ENCODE measurements at regions not wholly inside any gene's neighbourhood (a gene's known extent, or its start where the extent isn't known, plus 50 kb on each side); places are given as distances from the start of the nearest gene placed in this dataset.
"Not testable (repeated sequence)": the region's sequence is repeated elsewhere in the genome, so short reads cannot be mapped to it uniquely, and the experiment has no call there.

- DNase-seq: peak; percentile 55 to 60
These were observed 157.5 kb upstream of the ATF7IP start for GRCh38 chr12:14207905-14208551.

GRCh38 chr12:14211947-14212387 is 153.5 kb upstream of the ATF7IP start:
- no peak for DNase-seq

- DNase-seq: no peak
These were observed 151.9 kb upstream of the ATF7IP start for GRCh38 chr12:14213542-14213941.

DNA sequence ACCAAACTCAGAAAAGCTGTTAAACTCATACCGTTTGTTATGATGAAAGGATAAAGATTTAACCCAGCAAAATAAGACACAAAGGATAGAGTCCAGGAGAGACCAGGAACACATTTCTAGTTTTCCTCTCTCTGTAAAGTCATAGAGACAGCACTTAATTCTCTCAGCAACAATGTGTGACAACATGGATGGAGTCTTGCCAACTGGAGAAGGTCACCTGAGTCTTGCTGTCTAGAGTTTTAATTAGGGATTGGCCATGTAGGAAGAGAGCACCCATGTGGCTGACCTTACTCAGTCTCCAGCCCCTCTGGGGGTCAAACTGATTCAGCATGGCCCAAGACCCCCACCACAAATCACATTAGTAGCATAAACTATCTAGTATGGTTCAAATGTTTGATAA is 151.0 kb upstream of the ATF7IP start:
- DNase-seq: no peak

GRCh38 chr12:14215949-14216348 is 149.5 kb upstream of the ATF7IP start:
- not testable (repeated sequence) for DNase-seq

GRCh38 chr12:14216405-14217294 is 148.8 kb upstream of the ATF7IP start:
- DNase-seq: no peak

- DNase-seq: no peak
These were observed 146.3 kb upstream of the ATF7IP start for GRCh38 chr12:14219156-14219555.

DNA sequence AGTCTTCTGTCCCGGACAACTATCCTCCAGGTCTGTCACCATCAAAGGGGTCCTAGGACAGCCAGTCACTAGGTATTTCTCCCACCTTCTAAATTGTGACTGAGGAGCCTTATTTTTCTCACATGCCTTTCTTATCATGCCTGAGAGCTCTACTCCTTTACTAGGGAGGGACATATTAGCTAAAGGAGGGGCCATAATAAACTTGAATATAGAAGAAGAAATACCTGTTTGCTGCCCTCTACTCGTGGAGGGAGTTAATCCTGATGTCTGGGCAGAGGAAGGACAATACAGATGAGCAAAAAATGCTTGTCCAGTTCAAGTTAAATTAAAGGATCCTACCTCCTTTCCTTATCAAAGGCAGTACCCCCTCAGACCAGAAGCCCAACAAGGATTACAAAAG is 145.8 kb upstream of the ATF7IP start:
- not testable (repeated sequence) for DNase-seq

DNA sequence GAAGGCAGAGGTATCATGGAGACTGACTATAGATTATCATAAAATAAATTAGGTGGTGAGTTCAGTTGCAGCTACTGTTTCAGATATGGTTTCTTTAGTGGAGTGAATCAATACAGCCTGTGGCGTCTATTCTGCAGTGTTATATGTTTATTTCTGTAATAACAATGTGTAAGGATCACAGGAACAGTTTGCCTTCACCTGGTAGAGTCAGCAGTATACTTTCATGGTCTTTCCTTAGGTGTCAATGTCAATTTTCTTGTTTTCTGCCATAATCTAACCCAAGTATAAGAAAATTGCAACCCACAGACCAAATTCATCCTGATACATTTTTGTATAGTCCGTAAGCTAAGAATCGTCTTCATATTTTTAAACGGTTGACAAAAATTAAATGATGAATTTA is 140.4 kb upstream of the ATF7IP start:
- no peak for DNase-seq

DNA sequence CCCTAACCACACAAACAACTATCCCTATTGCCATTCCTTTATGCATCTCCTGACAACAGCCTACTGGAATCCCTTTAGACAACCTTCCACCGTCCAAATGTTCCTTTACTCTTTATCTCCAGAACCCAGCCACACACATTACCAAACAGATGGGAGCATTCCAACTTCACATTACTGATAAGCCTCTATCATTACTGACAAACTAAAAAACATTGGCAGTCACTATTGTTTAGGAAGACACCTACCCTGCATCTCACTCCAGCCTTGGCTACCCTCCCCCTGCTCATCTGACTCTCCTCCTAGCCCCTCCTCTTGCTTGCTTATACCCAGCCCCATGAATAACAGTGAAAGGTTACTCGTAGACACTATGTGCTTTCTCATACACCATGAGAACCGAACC is 130.3 kb upstream of the ATF7IP start:
- DNase-seq: not testable (repeated sequence)

DNA sequence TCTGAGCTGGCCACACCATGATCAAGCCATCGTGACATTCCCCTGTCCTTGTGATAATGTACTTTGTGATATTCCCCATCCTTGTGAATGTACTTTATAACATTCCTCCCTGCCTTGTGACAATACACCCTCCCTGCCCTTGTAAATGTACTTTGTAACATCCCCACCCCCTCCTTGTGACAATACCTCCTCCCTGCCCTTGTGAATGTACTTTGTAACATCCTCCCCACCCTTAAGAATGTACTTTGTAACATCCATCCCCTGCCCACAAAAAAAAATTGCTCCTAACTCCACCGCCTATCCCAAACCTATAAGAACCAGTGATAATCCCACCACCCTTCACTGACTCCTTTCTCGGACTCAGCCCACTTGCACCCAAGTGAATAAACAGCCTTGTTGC is 128.8 kb upstream of the ATF7IP start:
- DNase-seq: not testable (repeated sequence)

- no peak for DNase-seq
These were observed 127.2 kb upstream of the ATF7IP start for GRCh38 chr12:14238221-14238792.

- DNase-seq: no peak
These were observed 126.0 kb upstream of the ATF7IP start for GRCh38 chr12:14239350-14239934.

- no peak for DNase-seq
These were observed 125.3 kb upstream of the ATF7IP start for GRCh38 chr12:14239935-14240872.

DNA sequence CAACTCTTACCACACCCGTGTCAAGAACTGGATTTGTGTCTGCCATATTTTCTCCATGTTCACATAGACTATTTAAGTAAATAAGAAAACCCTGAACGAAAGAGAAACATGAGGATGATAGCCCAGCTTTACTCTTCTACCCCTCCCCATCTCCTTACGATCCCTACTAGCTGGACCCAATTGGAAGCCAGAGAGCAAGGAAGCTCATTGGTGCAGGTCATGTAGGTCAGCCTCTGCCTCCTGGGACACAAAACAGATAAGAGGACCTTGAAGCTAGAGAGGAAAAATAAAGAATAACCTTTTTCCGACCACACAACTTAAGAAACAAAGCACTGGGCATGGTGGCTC is 124.6 kb upstream of the ATF7IP start:
- DNase-seq: no peak

GRCh38 chr12:14242825-14243224 is 122.7 kb upstream of the ATF7IP start:
- not testable (repeated sequence) for DNase-seq

DNA sequence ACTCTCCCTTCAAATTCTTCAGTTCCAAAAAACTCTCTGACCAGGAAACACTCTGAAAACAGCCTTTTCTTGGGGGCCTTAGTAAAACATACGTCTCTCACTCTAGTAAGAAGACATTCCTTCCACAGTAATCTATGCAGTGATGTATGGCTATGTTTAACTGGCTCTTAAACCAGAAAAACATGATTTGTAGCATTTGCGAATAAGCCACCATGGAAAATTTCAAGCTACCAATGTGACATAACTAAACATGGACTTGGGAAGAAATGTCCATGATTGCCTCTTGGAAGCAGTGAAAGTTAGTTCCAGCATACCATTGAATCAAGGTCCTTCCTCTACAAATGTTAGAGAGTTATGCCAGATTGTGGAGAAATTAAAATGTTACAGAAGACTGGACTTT is 121.5 kb upstream of the ATF7IP start:
- no peak for DNase-seq

DNA sequence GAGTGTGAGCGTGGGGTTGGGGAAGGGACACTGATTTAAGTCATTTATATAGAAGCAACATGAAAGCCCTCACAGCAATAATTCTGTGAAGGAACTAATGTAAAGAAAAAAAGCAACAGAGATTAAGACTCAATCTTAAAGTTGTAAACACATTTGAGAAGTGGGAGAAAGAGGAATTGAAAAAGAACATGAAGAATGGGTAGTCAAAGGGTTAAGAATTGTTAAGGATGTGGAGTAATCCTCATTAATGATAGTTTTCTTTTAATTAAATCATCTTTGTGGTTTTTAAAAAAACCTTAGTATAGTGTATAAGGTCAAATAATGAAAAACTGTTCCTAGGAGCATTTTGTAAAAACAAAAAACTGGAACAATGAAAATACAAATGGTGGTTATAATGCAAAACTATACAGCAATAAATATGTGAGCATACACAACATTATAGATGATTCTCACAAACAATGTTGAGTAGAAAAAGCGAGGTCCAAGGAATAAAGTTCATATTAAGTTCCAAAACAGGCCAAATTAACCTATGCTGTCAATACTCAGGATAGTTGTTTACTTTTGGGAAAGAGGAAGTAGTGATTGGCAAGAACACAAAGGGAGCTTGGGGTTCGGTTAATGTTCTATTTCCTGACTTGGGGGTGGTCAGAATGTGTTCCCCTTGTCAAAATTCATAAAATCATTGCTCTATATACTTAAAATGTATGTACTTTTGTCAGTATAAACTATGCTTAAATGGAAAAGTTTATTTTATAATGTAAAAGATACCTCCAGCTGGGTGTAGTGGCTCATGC is 120.4 kb upstream of the ATF7IP start:
- no peak for DNase-seq

DNA sequence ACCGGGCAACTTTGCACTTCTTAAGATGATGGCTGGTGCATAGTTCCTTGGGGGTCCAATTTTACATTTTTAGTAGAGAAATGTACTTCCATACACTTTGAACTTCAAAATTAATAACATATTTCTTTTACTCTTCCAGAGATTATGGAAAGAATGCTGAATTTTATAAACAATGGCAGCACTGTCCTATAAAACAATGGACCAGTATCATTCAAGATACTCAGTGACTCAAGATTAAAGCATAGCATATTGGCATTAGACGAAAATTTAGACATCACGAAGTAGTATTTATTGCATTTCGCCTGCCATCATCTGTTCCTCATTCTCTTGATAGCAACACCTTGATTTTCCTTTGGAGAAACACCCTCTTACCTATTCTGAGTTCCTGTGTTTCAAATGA is 118.3 kb upstream of the ATF7IP start:
- DNase-seq: no peak

GRCh38 chr12:14249368-14249767 is 116.1 kb upstream of the ATF7IP start:
- DNase-seq: no peak

- no peak for DNase-seq
These were observed 112.8 kb upstream of the ATF7IP start for GRCh38 chr12:14252697-14253096.

Measured in right lung (tissue), 2 donors.